ENCODE measurements at regions not wholly inside any gene's neighbourhood (a gene's known extent, or its start where the extent isn't known, plus 50 kb on each side); places are given as distances from the start of the nearest gene placed in this dataset.
A peak's percentile ranks its signal among the peaks of the same experiment; 100 is the strongest.
"Not testable (repeated sequence)": the region's sequence is repeated elsewhere in the genome, so short reads cannot be mapped to it uniquely, and the experiment has no call there.

GRCh38 chr12:9543341-9543740, 64.4 kb downstream of the KLRB1 start:
- not testable (repeated sequence) for FAIRE-seq

GRCh38 chr12:9542827-9543226, 64.9 kb downstream of the KLRB1 start:
- FAIRE-seq = not testable (repeated sequence)

- FAIRE-seq = not testable (repeated sequence)
Observed at GRCh38 chr12:9515925-9516324, 91.8 kb downstream of the KLRB1 start.

- FAIRE-seq = not testable (repeated sequence)
Observed at GRCh38 chr12:9512695-9513094, 95.0 kb downstream of the KLRB1 start.

GRCh38 chr12:9510392-9511011, 97.2 kb downstream of the KLRB1 start:
- FAIRE-seq = not testable (repeated sequence)

- FAIRE-seq = no peak
Observed at GRCh38 chr12:9509464-9510161, 98.1 kb downstream of the KLRB1 start.

- no peak for FAIRE-seq
Observed at GRCh38 chr12:9506746-9507145, 101.0 kb downstream of the KLRB1 start.

- not testable (repeated sequence) for FAIRE-seq
Observed at GRCh38 chr12:9503384-9503783, 104.3 kb downstream of the KLRB1 start.

- FAIRE-seq = peak; percentile 9
Observed at GRCh38 chr12:9502845-9503244, 104.9 kb downstream of the KLRB1 start.

GRCh38 chr12:9493325-9493724, 114.4 kb downstream of the KLRB1 start:
- FAIRE-seq = not testable (repeated sequence)

GRCh38 chr12:9481289-9481688, 126.4 kb downstream of the KLRB1 start:
- FAIRE-seq = not testable (repeated sequence)

GRCh38 chr12:9474197-9474596, 133.5 kb downstream of the KLRB1 start:
- not testable (repeated sequence) for FAIRE-seq

- not testable (repeated sequence) for FAIRE-seq
Observed at GRCh38 chr12:9473638-9474037, 134.1 kb downstream of the KLRB1 start.

GRCh38 chr12:9471501-9471900, 136.2 kb downstream of the KLRB1 start:
- not testable (repeated sequence) for FAIRE-seq

GRCh38 chr12:9470367-9470766, 137.3 kb downstream of the KLRB1 start:
- not testable (repeated sequence) for FAIRE-seq

- FAIRE-seq = not testable (repeated sequence)
Observed at GRCh38 chr12:9469956-9470355, 137.8 kb downstream of the KLRB1 start.

GRCh38 chr12:9469463-9469862, 138.3 kb downstream of the KLRB1 start:
- not testable (repeated sequence) for FAIRE-seq

GRCh38 chr12:9468998-9469397, 138.7 kb downstream of the KLRB1 start:
- not testable (repeated sequence) for FAIRE-seq

GRCh38 chr12:9468144-9468543, 139.6 kb downstream of the KLRB1 start:
- not testable (repeated sequence) for FAIRE-seq

GRCh38 chr12:9464408-9464807, 143.3 kb downstream of the KLRB1 start:
- FAIRE-seq = no peak

- FAIRE-seq = not testable (repeated sequence)
Observed at GRCh38 chr12:9455516-9455915, 152.2 kb downstream of the KLRB1 start.

GRCh38 chr12:9454021-9454420, 153.7 kb downstream of the KLRB1 start:
- not testable (repeated sequence) for FAIRE-seq

GRCh38 chr12:9450127-9450567, 157.6 kb downstream of the KLRB1 start:
- not testable (repeated sequence) for FAIRE-seq

- not testable (repeated sequence) for FAIRE-seq
Observed at GRCh38 chr12:9449657-9450126, 158.0 kb downstream of the KLRB1 start.
